ENCODE measurements at regions not wholly inside any gene's neighbourhood (a gene's known extent, or its start where the extent isn't known, plus 50 kb on each side); places are given as distances from the start of the nearest gene placed in this dataset.

GRCh38 chr4:178412455-178412854, 970.2 kb upstream of the AGA start:
- WGBS, 2 experiments (ENCODE audit: extremely low coverage in 2 of 2, insufficient read length in 1 of 2): no CpG with 5 or more reads among the region's 1 CpG

More at GRCh38 chr4:178412455-178412854, 970.2 kb upstream of the AGA start:
- Histone ChIP-seq H3K23ac (ENCODE audit: low read depth, low read length) (no peak overlapping the region), H3K4me3 (ENCODE audit: insufficient read depth, low read depth, low read length) (no peak overlapping the region), H3K18ac (ENCODE audit: low read depth, low read length) (no peak overlapping the region), H4K8ac (ENCODE audit: low read depth in 2 of 2, low read length in 2 of 2) (no peak overlapping the region), H2AK5ac (ENCODE audit: low read depth, low read length) (no peak overlapping the region), H4K20me1 (ENCODE audit: insufficient read depth, low read length) (no peaks in the 10 kb centered on the region), H3K27me3 (ENCODE audit: control insufficient read depth, insufficient read depth, low read length) (no peaks in the 10 kb centered on the region), H2AFZ (replicated peaks; ENCODE audit: low read length, poor library complexity) (no peak overlapping the region), H3K4me2 (ENCODE audit: low read depth, low read length) (no peak overlapping the region), H3K14ac (replicated peaks; ENCODE audit: low read depth, low read length) (no peak overlapping the region), H3K4me1 (ENCODE audit: control insufficient read depth, insufficient read depth, low read length) (no peaks in the 10 kb centered on the region), H4K5ac (ENCODE audit: low read depth, low read length) (no peak overlapping the region), H3K4ac (ENCODE audit: low read depth, low read length) (no peak overlapping the region), H2BK15ac (ENCODE audit: low read depth, low read length) (no peak overlapping the region), H2BK5ac (ENCODE audit: low read depth, low read length, poor library complexity, severe bottlenecking) (no peak overlapping the region), H3K9me1 (ENCODE audit: insufficient read depth, low read length) (no peaks in the 10 kb centered on the region), H3K79me1 (ENCODE audit: low read depth in 1 of 2, low read length in 2 of 2) (no peaks in the 10 kb centered on the region), H3K27ac (ENCODE audit: insufficient read depth, low read length) (no peak overlapping the region), H2AK9ac (replicated peaks; ENCODE audit: low read depth, low read length, poor library complexity) (no peak overlapping the region), H3K36me3 (ENCODE audit: control insufficient read depth, insufficient read depth, low read length) (no peaks in the 10 kb centered on the region), H3K56ac (ENCODE audit: extremely low read depth, insufficient read depth, low read length) (no peak overlapping the region), H2BK120ac (ENCODE audit: low read depth, low read length) (no peak overlapping the region), H3K9ac (ENCODE audit: low read depth, low read length) (no peak overlapping the region), H2BK20ac (ENCODE audit: low read depth, low read length) (no peak overlapping the region), H4K91ac (ENCODE audit: insufficient read depth, low read depth, low read length) (no peak overlapping the region), H3K9me3 (ENCODE audit: control insufficient read depth, insufficient read depth, low read length) (peaks cover 6% of the 10 kb centered on the region; the same call in 1 of the 2 replicates)
- BruUV-seq (replicated peaks): no TSS peak
- in situ Hi-C loops (cut with MboI; ENCODE audit: low sequenced_read_pairs): no loop called here
- ChIA-PET CTCF (no interaction called here), POLR2A (ENCODE audit: unreplicated experiment) (no interaction called here)
- DNase-seq (no peak), ATAC-seq (ENCODE audit: low read depth) (no peak)
- intact Hi-C loops (cut with micrococcal nuclease): no loop called here
- TF ChIP-seq SMC3 (IDR thresholded peaks at IDR 0.05; ENCODE audit: low read depth, low read length) (no peak), MAZ (IDR thresholded peaks at IDR 0.05; ENCODE audit: borderline replicate concordance, low read depth, low read length) (no peak), USF2 (IDR thresholded peaks at IDR 0.05; ENCODE audit: low read depth, low read length) (no peak), CTCF (conservative IDR thresholded peaks at IDR 0.05; ENCODE audit: low read depth, low read length) (no peak), BHLHE40 (IDR thresholded peaks at IDR 0.05; ENCODE audit: low read depth, low read length) (no peak), RCOR1 (IDR thresholded peaks at IDR 0.05; ENCODE audit: insufficient replicate concordance, low read length) (no peak), POLR2A (IDR thresholded peaks at IDR 0.05; ENCODE audit: low read depth, low read length) (no peak), MXI1 (IDR thresholded peaks at IDR 0.05; ENCODE audit: borderline replicate concordance, low read depth, low read length) (no peak), NFE2L2 (IDR thresholded peaks at IDR 0.05; ENCODE audit: low read depth, low read length) (no peak), RAD21 (IDR thresholded peaks at IDR 0.05; ENCODE audit: low read length) (no peak), ELK1 (IDR thresholded peaks at IDR 0.05; ENCODE audit: borderline replicate concordance, low read depth, low read length) (no peak)
- dilution Hi-C loops (cut with HindIII; ENCODE audit: low sequenced_read_pairs, unreplicated experiment): no loop called here

Data from IMR-90 (cell line).